ENCODE measurements at regions not wholly inside any gene's neighbourhood (a gene's known extent, or its start where the extent isn't known, plus 50 kb on each side); places are given as distances from the start of the nearest gene placed in this dataset.

- H3K9ac ChIP-seq (ENCODE audit: low read depth in 1 of 2, low read length in 2 of 2), result no peak overlapping the region
- no peak for DNase-seq (ENCODE audit: low spot score)
- no peaks in the 10 kb centered on the region for H3K4me1 ChIP-seq (ENCODE audit: control insufficient read depth in 4 of 4, insufficient read depth in 4 of 4, low read length in 3 of 4)
- TF ChIP-seq ATF3 (IDR thresholded peaks at IDR 0.05) (no peak), TAF1 (conservative IDR thresholded peaks at IDR 0.05) (no peak), REST (IDR thresholded peaks at IDR 0.05) (no peak), HNF4A (conservative IDR thresholded peaks at IDR 0.05) (no peak), YY1 (IDR thresholded peaks at IDR 0.05) (no peak), EGR1 (IDR thresholded peaks at IDR 0.05; ENCODE audit: low read depth in 2 of 2) (no peak), ZBTB33 (IDR thresholded peaks at IDR 0.05) (no peak), RXRA (IDR thresholded peaks at IDR 0.05) (no peak), SP1 (IDR thresholded peaks at IDR 0.05) (no peak), NR2F2 (IDR thresholded peaks at IDR 0.05) (no peak), MAX (IDR thresholded peaks at IDR 0.05) (no peak), JUND (IDR thresholded peaks at IDR 0.05) (no peak), HNF4G (IDR thresholded peaks at IDR 0.05) (no peak)
- no peak overlapping the region for H3K4me3 ChIP-seq (ENCODE audit: low read depth in 1 of 3, low read length in 3 of 3)
- WGBS, result 62% methylated on average over 3 of the region's 3 CpGs
- no peaks in the 10 kb centered on the region for H3K36me3 ChIP-seq (ENCODE audit: control insufficient read depth in 4 of 4, insufficient read depth in 3 of 4, low read depth in 1 of 4, low read length in 3 of 4)
- H3K9me3 ChIP-seq (ENCODE audit: control insufficient read depth in 4 of 4, low read length in 3 of 4), result no peaks in the 10 kb centered on the region
- no peak overlapping the region for H3K27ac ChIP-seq (ENCODE audit: low read depth in 1 of 2, low read length in 2 of 2)
- no peaks in the 10 kb centered on the region for H3K27me3 ChIP-seq (ENCODE audit: control insufficient read depth in 4 of 4, insufficient read depth in 4 of 4, low read length in 3 of 4)
These were observed 1195.4 kb upstream of the LRRN3 start for GRCh38 chr7:109895536-109895935.

GRCh38 chr7:109901926-109902325, 1189.0 kb upstream of the LRRN3 start:
- no peak overlapping the region for H3K4me3 ChIP-seq (ENCODE audit: low read depth in 1 of 3, low read length in 3 of 3)
- WGBS, result 68% methylated on average over 1 of the region's 1 CpG
- H3K27me3 ChIP-seq (ENCODE audit: control insufficient read depth in 4 of 4, insufficient read depth in 4 of 4, low read length in 3 of 4), result no peaks in the 10 kb centered on the region
- H3K9ac ChIP-seq (ENCODE audit: low read depth in 1 of 2, low read length in 2 of 2), result no peak overlapping the region
- H3K9me3 ChIP-seq (ENCODE audit: control insufficient read depth in 4 of 4, low read length in 3 of 4), result no peaks in the 10 kb centered on the region
- no peaks in the 10 kb centered on the region for H3K4me1 ChIP-seq (ENCODE audit: control insufficient read depth in 4 of 4, insufficient read depth in 4 of 4, low read length in 3 of 4)
- H3K27ac ChIP-seq (ENCODE audit: low read depth in 1 of 2, low read length in 2 of 2), result no peak overlapping the region
- no peaks in the 10 kb centered on the region for H3K36me3 ChIP-seq (ENCODE audit: control insufficient read depth in 4 of 4, insufficient read depth in 3 of 4, low read depth in 1 of 4, low read length in 3 of 4)
- no peak for DNase-seq (ENCODE audit: low spot score)
- TF ChIP-seq REST (IDR thresholded peaks at IDR 0.05) (no peak), GABPA (IDR thresholded peaks at IDR 0.05 in 1 of 2, conservative IDR thresholded peaks at IDR 0.05 in 1 of 2) (no peak), NR2F2 (IDR thresholded peaks at IDR 0.05) (no peak), JUND (IDR thresholded peaks at IDR 0.05) (no peak), HNF4A (conservative IDR thresholded peaks at IDR 0.05) (no peak), MAX (IDR thresholded peaks at IDR 0.05) (no peak), EGR1 (IDR thresholded peaks at IDR 0.05; ENCODE audit: low read depth in 2 of 2) (no peak), RAD21 (IDR thresholded peaks at IDR 0.05) (no peak), HNF4G (IDR thresholded peaks at IDR 0.05) (no peak), YY1 (IDR thresholded peaks at IDR 0.05) (no peak), FOXA2 (IDR thresholded peaks at IDR 0.05) (no peak), ZBTB33 (IDR thresholded peaks at IDR 0.05) (no peak), ATF3 (IDR thresholded peaks at IDR 0.05) (no peak), FOXA1 (IDR thresholded peaks at IDR 0.05) (no peak), RXRA (IDR thresholded peaks at IDR 0.05) (no peak)

Measured in liver (tissue), 7 donors.